Stimulated activated CD8-positive, alpha-beta memory T cell treated with anti-CD3 and anti-CD28 coated beads, Interleukin-2, amount 100 ng/mL, for 48 hours (primary cell): ENCODE measurements at regions not wholly inside any gene's neighbourhood (a gene's known extent, or its start where the extent isn't known, plus 50 kb on each side); places are given as distances from the start of the nearest gene placed in this dataset.

Source experiments
- DNase-seq, 2 donors: peaks; one replicate each; pipeline ENCODE4 v3.0.0-alpha.2; 2020; ENCODE audit warnings: low read depth in 2 of 2

DNA sequence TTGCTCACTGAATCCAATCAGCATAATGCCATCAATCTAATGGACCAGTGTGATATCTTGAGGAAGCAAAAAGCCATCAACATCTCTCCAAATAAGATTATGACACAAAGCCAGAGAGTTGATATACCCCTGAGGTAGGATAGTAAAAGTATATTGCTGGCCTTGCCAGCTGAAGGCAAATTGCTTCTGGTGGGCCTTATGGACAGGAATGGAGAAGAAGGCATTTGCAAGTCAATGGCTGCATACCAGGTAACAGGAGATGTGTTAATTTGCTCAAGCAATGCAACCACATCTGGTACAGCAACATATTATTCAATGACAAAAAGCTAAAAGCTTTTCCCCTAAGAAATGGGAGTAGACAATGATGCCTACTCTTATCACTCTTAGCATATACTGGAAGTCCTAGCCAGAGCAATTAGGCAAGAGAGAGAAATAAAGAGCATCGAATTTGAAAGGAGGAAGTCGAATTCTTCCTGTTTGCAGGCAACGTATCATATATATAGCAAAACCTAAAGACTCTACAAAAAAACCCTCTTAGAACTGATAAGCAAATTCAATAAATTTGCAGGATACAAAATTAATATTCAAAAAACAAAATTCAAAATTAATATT, 216.1 kb upstream of the RASA1 start:
- DNase-seq = no peak

DNA sequence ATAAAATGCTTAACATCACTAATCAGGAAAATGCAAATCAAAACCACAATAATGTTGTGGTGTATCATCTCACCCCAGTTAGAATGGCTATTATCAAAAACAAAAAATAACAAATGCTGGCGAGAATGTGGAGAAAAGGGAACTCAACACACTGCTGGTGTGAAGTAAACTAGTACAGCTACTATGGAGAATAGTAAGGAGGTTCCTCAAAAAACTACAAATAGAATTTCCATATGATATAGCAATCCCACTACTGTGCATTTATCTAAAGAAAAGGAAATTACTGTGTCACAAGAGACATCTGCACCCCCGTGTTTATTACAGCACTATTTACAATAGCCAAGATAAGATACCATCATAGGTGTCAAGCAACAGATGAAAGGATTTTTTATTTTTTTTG, 214.5 kb upstream of the RASA1 start:
- DNase-seq = no peak

GRCh38 chr5:87054821-87055220, 212.9 kb upstream of the RASA1 start:
- DNase-seq = no peak

- DNase-seq = no peak
Observed at GRCh38 chr5:87061046-87061445, 206.6 kb upstream of the RASA1 start.

GRCh38 chr5:87069311-87069710, 198.4 kb upstream of the RASA1 start:
- DNase-seq = no peak

GRCh38 chr5:87069974-87070608, 197.6 kb upstream of the RASA1 start:
- DNase-seq = no peak

- no peak for DNase-seq
Observed at GRCh38 chr5:87074072-87074471, 193.6 kb upstream of the RASA1 start.

GRCh38 chr5:87074934-87075541, 192.6 kb upstream of the RASA1 start:
- DNase-seq = no peak

GRCh38 chr5:87076411-87076810, 191.3 kb upstream of the RASA1 start:
- DNase-seq = no peak

DNA sequence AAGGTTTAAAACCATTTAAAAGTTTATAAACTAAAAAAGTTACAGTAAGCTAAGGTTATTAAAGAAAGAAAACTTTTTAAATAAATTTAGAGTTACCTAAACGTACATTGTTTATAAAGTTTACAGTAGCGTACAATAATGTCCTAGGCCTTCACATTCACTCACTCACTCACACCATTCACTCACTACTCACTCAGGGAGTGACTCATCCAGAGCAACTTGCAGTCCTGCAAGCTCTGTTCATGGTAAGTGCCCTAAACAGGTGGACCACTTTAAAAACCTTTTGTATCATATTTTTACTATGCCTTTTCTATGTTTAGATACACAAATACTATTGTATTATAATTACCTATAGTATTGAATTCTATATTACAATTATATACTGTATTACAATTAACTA, 190.8 kb upstream of the RASA1 start:
- DNase-seq = no peak

DNA sequence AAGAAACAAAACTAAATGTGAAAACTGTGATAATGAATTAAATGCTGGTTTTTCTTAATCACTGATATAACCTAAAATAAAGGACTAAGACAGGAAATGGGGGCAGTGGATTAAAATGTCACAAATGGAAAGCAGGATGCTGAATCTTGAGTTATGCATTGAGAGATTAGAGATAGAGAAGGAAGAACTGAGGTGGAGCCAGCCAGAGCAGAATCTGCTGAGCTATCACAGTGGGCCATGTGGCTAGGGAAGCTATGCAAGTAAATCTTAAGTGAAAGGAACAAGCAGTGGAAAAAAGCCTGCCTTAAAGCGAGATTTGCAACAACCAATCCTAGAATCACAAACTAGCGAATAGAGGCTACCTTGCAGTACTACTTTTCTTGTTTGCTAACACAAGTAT, 188.5 kb upstream of the RASA1 start:
- no peak for DNase-seq

GRCh38 chr5:87081016-87081415, 186.7 kb upstream of the RASA1 start:
- DNase-seq = no peak

GRCh38 chr5:87081511-87082372, 185.9 kb upstream of the RASA1 start:
- no peak for DNase-seq

GRCh38 chr5:87094347-87094746, 173.3 kb upstream of the RASA1 start:
- DNase-seq = no peak

DNA sequence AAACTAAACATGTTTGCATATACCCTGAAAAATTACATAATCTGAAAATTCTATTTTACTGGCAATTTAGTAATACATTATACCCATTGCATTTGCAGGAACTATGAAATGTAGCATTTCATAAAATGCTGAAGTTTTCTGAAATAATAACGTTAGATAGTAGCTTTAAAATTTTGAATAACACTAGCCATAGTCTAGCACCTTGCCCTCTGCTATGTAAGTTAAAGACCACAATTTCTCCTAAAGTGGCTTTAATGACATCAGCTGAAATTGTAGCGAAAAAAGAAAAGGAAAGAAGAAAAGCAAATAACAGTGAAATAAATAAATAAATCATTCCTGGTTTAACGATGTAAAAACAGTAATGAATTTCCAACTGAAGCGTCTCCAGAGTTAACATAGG, 172.8 kb upstream of the RASA1 start:
- no peak for DNase-seq

- no peak for DNase-seq
Observed at GRCh38 chr5:87095787-87096186, 171.9 kb upstream of the RASA1 start.

DNA sequence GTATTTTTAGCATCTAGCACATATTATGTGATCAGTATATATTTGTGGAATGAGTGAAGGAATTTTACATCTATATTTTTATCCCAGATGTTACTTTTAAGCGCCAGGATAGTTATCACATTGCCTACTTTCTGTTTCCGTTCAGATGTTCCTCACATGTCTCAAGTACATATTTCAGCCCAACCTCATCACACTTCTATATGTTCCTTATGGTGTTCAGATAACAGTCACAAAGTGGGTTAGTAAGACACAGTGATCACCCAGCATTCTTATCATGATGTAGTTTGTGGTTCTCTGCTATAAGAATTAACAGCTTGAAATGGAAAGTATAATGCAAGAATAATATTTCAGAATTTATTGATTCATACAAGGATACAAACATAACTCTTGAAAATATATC, 170.0 kb upstream of the RASA1 start:
- no peak for DNase-seq

GRCh38 chr5:87099291-87099839, 168.3 kb upstream of the RASA1 start:
- DNase-seq = no peak

GRCh38 chr5:87099968-87100367, 167.7 kb upstream of the RASA1 start:
- DNase-seq = no peak

GRCh38 chr5:87101321-87101720, 166.4 kb upstream of the RASA1 start:
- DNase-seq = no peak

GRCh38 chr5:87102841-87103240, 164.8 kb upstream of the RASA1 start:
- DNase-seq = no peak

GRCh38 chr5:87103616-87104287, 163.9 kb upstream of the RASA1 start:
- DNase-seq = no peak
